Activated T-cell treated with anti-CD3 and anti-CD28 coated beads, Interleukin-2, amount 50 U/mL, for 24 hours (primary cell): ENCODE measurements at regions not wholly inside any gene's neighbourhood (a gene's known extent, or its start where the extent isn't known, plus 50 kb on each side); places are given as distances from the start of the nearest gene placed in this dataset.

Experiments used
- DNase-seq: peaks from one replicate; pipeline ENCODE4 v3.0.0-alpha.2; 2020
- H3K27ac Mint-ChIP-seq: 2 replicates; pipeline ENCODE4 v1.8.0; 2020; ENCODE audit warnings: mild to moderate bottlenecking, mixed read lengths
- H3K27me3 Mint-ChIP-seq: 2 replicates; pipeline ENCODE4 v1.8.0; 2020; ENCODE audit warnings: mixed read lengths
- H3K36me3 Mint-ChIP-seq: 2 replicates; pipeline ENCODE4 v1.8.0; 2020; ENCODE audit warnings: low read depth, mixed read lengths
- H3K4me1 Mint-ChIP-seq: 2 replicates; pipeline ENCODE4 v1.8.0; 2020; ENCODE audit warnings: low read depth, mixed read lengths
- H3K4me3 Mint-ChIP-seq: 2 replicates; pipeline ENCODE4 v1.8.0; 2020; ENCODE audit warnings: mild to moderate bottlenecking, moderate library complexity, mixed read lengths
- H3K9me3 Mint-ChIP-seq: 2 replicates; pipeline ENCODE4 v1.8.0; 2020; ENCODE audit warnings: mixed read lengths

GRCh38 chr4:149121023-149121404 is 678.8 kb upstream of the NR3C2 start:
- no peak for DNase-seq
- H3K36me3 Mint-ChIP-seq = no peaks in the 10 kb centered on the region
- no peaks in the 10 kb centered on the region for H3K4me1 Mint-ChIP-seq
- H3K9me3 Mint-ChIP-seq = no peaks in the 10 kb centered on the region
- no peak overlapping the region for H3K27ac Mint-ChIP-seq
- H3K27me3 Mint-ChIP-seq = no peaks in the 10 kb centered on the region
- H3K4me3 Mint-ChIP-seq = no peak overlapping the region

- DNase-seq = no peak
- no peak overlapping the region for H3K27ac Mint-ChIP-seq
- no peaks in the 10 kb centered on the region for H3K4me1 Mint-ChIP-seq
- no peaks in the 10 kb centered on the region for H3K27me3 Mint-ChIP-seq
- H3K9me3 Mint-ChIP-seq = no peaks in the 10 kb centered on the region
- no peaks in the 10 kb centered on the region for H3K36me3 Mint-ChIP-seq
- H3K4me3 Mint-ChIP-seq = no peak overlapping the region
Measured at GRCh38 chr4:149120331-149121022, 678.3 kb upstream of the NR3C2 start.

- H3K36me3 Mint-ChIP-seq = no peaks in the 10 kb centered on the region
- H3K27me3 Mint-ChIP-seq = no peaks in the 10 kb centered on the region
- no peak overlapping the region for H3K4me3 Mint-ChIP-seq
- H3K27ac Mint-ChIP-seq = no peak overlapping the region
- no peaks in the 10 kb centered on the region for H3K9me3 Mint-ChIP-seq
- no peaks in the 10 kb centered on the region for H3K4me1 Mint-ChIP-seq
- no peak for DNase-seq
Measured at GRCh38 chr4:149116806-149117205, 674.6 kb upstream of the NR3C2 start.

- Mint-ChIP-seq H3K4me3 (no peak overlapping the region), H3K9me3 (no peaks in the 10 kb centered on the region), H3K4me1 (no peaks in the 10 kb centered on the region), H3K27ac (no peak overlapping the region), H3K36me3 (no peaks in the 10 kb centered on the region), H3K27me3 (no peaks in the 10 kb centered on the region)
- no peak for DNase-seq
Measured at GRCh38 chr4:149113804-149114430, 671.7 kb upstream of the NR3C2 start.

- H3K27me3 Mint-ChIP-seq = no peaks in the 10 kb centered on the region
- DNase-seq = no peak
- no peak overlapping the region for H3K4me3 Mint-ChIP-seq
- H3K4me1 Mint-ChIP-seq = no peaks in the 10 kb centered on the region
- no peaks in the 10 kb centered on the region for H3K9me3 Mint-ChIP-seq
- no peak overlapping the region for H3K27ac Mint-ChIP-seq
- no peaks in the 10 kb centered on the region for H3K36me3 Mint-ChIP-seq
Measured at GRCh38 chr4:149112109-149112508, 669.9 kb upstream of the NR3C2 start.

GRCh38 chr4:149110481-149110880 is 668.3 kb upstream of the NR3C2 start:
- Mint-ChIP-seq H3K9me3 (no peaks in the 10 kb centered on the region), H3K27ac (no peak overlapping the region), H3K4me1 (no peaks in the 10 kb centered on the region), H3K36me3 (no peaks in the 10 kb centered on the region), H3K4me3 (no peak overlapping the region), H3K27me3 (no peaks in the 10 kb centered on the region)
- no peak for DNase-seq

GRCh38 chr4:149108626-149109025 is 666.4 kb upstream of the NR3C2 start:
- DNase-seq = no peak
- Mint-ChIP-seq H3K27me3 (no peaks in the 10 kb centered on the region), H3K4me1 (no peaks in the 10 kb centered on the region), H3K9me3 (no peaks in the 10 kb centered on the region), H3K4me3 (no peak overlapping the region), H3K36me3 (no peaks in the 10 kb centered on the region), H3K27ac (no peak overlapping the region)

GRCh38 chr4:149102765-149103164 is 660.6 kb upstream of the NR3C2 start:
- Mint-ChIP-seq H3K27ac (no peak overlapping the region), H3K36me3 (no peaks in the 10 kb centered on the region), H3K27me3 (no peaks in the 10 kb centered on the region), H3K9me3 (peaks cover 8% of the 10 kb centered on the region), H3K4me1 (no peaks in the 10 kb centered on the region), H3K4me3 (no peak overlapping the region)
- no peak for DNase-seq

- Mint-ChIP-seq H3K4me3 (no peak overlapping the region), H3K4me1 (no peaks in the 10 kb centered on the region), H3K36me3 (no peaks in the 10 kb centered on the region), H3K27me3 (no peaks in the 10 kb centered on the region), H3K9me3 (peaks cover 15% of the 10 kb centered on the region), H3K27ac (no peak overlapping the region)
- DNase-seq = no peak
Measured at GRCh38 chr4:149101649-149102048, 659.4 kb upstream of the NR3C2 start.

GRCh38 chr4:149095811-149096210 is 653.6 kb upstream of the NR3C2 start:
- Mint-ChIP-seq H3K36me3 (peaks cover 2% of the 10 kb centered on the region), H3K27me3 (no peaks in the 10 kb centered on the region), H3K4me3 (no peak overlapping the region), H3K4me1 (no peaks in the 10 kb centered on the region), H3K27ac (no peak overlapping the region), H3K9me3 (peaks cover 23% of the 10 kb centered on the region)
- no peak for DNase-seq

GRCh38 chr4:149095001-149095400 is 652.8 kb upstream of the NR3C2 start:
- Mint-ChIP-seq H3K4me3 (no peak overlapping the region), H3K4me1 (no peaks in the 10 kb centered on the region), H3K27me3 (no peaks in the 10 kb centered on the region), H3K36me3 (peaks cover 2% of the 10 kb centered on the region), H3K27ac (no peak overlapping the region), H3K9me3 (peaks cover 23% of the 10 kb centered on the region)
- no peak for DNase-seq

- H3K4me3 Mint-ChIP-seq = no peak overlapping the region
- H3K27ac Mint-ChIP-seq = no peak overlapping the region
- H3K27me3 Mint-ChIP-seq = no peaks in the 10 kb centered on the region
- no peaks in the 10 kb centered on the region for H3K36me3 Mint-ChIP-seq
- DNase-seq = no peak
- H3K4me1 Mint-ChIP-seq = no peaks in the 10 kb centered on the region
- peaks cover 2% of the 10 kb centered on the region for H3K9me3 Mint-ChIP-seq
Measured at GRCh38 chr4:149084144-149084543, 641.9 kb upstream of the NR3C2 start.

GRCh38 chr4:149077181-149077580 is 635.0 kb upstream of the NR3C2 start:
- Mint-ChIP-seq H3K4me3 (no peak overlapping the region), H3K9me3 (no peaks in the 10 kb centered on the region), H3K4me1 (no peaks in the 10 kb centered on the region), H3K27me3 (no peaks in the 10 kb centered on the region), H3K27ac (no peak overlapping the region), H3K36me3 (no peaks in the 10 kb centered on the region)
- no peak for DNase-seq

- H3K4me3 Mint-ChIP-seq = no peak overlapping the region
- no peaks in the 10 kb centered on the region for H3K4me1 Mint-ChIP-seq
- no peaks in the 10 kb centered on the region for H3K27me3 Mint-ChIP-seq
- H3K9me3 Mint-ChIP-seq = no peaks in the 10 kb centered on the region
- H3K36me3 Mint-ChIP-seq = no peaks in the 10 kb centered on the region
- DNase-seq = no peak
- H3K27ac Mint-ChIP-seq = no peak overlapping the region
Measured at GRCh38 chr4:149076401-149076800, 634.2 kb upstream of the NR3C2 start.

GRCh38 chr4:149072384-149072783 is 630.2 kb upstream of the NR3C2 start:
- no peaks in the 10 kb centered on the region for H3K36me3 Mint-ChIP-seq
- no peak overlapping the region for H3K4me3 Mint-ChIP-seq
- no peaks in the 10 kb centered on the region for H3K4me1 Mint-ChIP-seq
- DNase-seq = no peak
- H3K27ac Mint-ChIP-seq = no peak overlapping the region
- no peaks in the 10 kb centered on the region for H3K27me3 Mint-ChIP-seq
- H3K9me3 Mint-ChIP-seq = no peaks in the 10 kb centered on the region
